Pancreas (tissue), 10 donors: ENCODE measurements at regions not wholly inside any gene's neighbourhood (a gene's known extent, or its start where the extent isn't known, plus 50 kb on each side); places are given as distances from the start of the nearest gene placed in this dataset.

Experiments used
- ATAC-seq, 4 donors: fragments of 200-7000 bp; cut with Tn5 transposase; one replicate each; pipeline versions ENCODE4 v1.8.0 to v1.9.1; 2020; ENCODE audit warnings: mild to moderate bottlenecking in 4 of 4, moderate library complexity in 4 of 4
- DNase-seq, 6 donors: peaks; one replicate each; pipeline ENCODE4 v3.0.0-alpha.2; 2020
- FAIRE-seq: peaks from 2 replicates; lab custom pipeline; 2012; peaks lifted over from hg19 to GRCh38; lab: Jason Lieb, UNC
- H3K27ac ChIP-seq, 4 donors: fragments of 200-600 bp; sonication (generic); 1 replicate in 3 of 4; 2 replicates in 1 of 4; pipeline versions ENCODE4 v1.5.0 to v1.8.0; 2020
- H3K27me3 ChIP-seq, 4 donors: fragments of 200-600 bp; one replicate each; pipeline ENCODE4 v1.8.0; 2021
- H3K36me3 ChIP-seq, 3 donors: fragments of 200-600 bp; sonication (generic) in 1 of 3; one replicate each; pipeline versions ENCODE4 v1.5.0 to v1.8.0; 2020 to 2021
- H3K4me1 ChIP-seq, 3 donors: fragments of 200-600 bp; one replicate each; pipeline ENCODE4 v1.8.0; 2021
- H3K4me3 ChIP-seq, 4 donors: fragments of 200-600 bp; sonication (generic) in 2 of 4; one replicate each; pipeline versions ENCODE4 v1.5.0 to v1.8.0; 2020 to 2021
- H3K9me3 ChIP-seq, 4 donors: fragments of 200-600 bp; one replicate each; pipeline ENCODE4 v1.8.0; 2021
- CTCF ChIP-seq, 4 donors: fragments of 200-600 bp; sonication (generic) in 3 of 4; IDR thresholded peaks; one replicate each; pipeline versions ENCODE4 v1.5.0 to v1.8.0; 2021; ENCODE audit warnings: antibody characterized with exemption in 4 of 4
- WGBS, 2 donors: extraction: QIAGEN DNeasy Blood & Tissue Kit; methylation state at CpG; one replicate each; pipeline ENCODE4 v1.1.7; 2013; 5-methylcytosine and 5-hydroxymethylcytosine counted together
- intact Hi-C, 3 donors: fragments of 100-400 bp; cut with DNase I; formaldehyde crosslinking; loops; one replicate each; pipeline versions ENCODE4 v1.11.1 to v1.14.2; 2022
- donor health status: healthy with polysubstance abuse.
- donor health status: DM: no; HTN: no; CAD: no; lungs with moderate emphysema.
- donor health status: DM: no; HTN: no; CAD: no.
- donor health status: control.
- donor health status: control.
- donor health status: Bipolar disorder and iron deficiency.
- donor health status: DM: yes; HTN: yes; CAD: no.
- donor health status: DM: no; HTN: no; CAD: no.
- donor health status: DM: no; HTN: no; CAD: no.
- donor health status: DM: yes; HTN: yes; CAD: no.

- ATAC-seq (no peak), DNase-seq (no peak), FAIRE-seq (no peak)
- Histone ChIP-seq H3K4me3 (no peak overlapping the region), H3K27me3 (no peaks in the 10 kb centered on the region), H3K4me1 (no peaks in the 10 kb centered on the region), H3K9me3 (no peaks in the 10 kb centered on the region), H3K36me3 (no peaks in the 10 kb centered on the region), H3K27ac (no peak overlapping the region)
- intact Hi-C loops = no loop called here
- WGBS, 2 donors = 45 to 71% methylated on average over 2 of the region's 2 CpGs
- TF ChIP-seq CTCF (IDR thresholded peaks at IDR 0.05) = no peak
Observed at GRCh38 chr2:117169036-117169765, 645.3 kb upstream of the DDX18 start.

- WGBS, 2 donors = 67 to 74% methylated on average over 1 of the region's 1 CpG
- Histone ChIP-seq H3K4me3 (no peak overlapping the region), H3K9me3 (no peaks in the 10 kb centered on the region), H3K36me3 (no peaks in the 10 kb centered on the region), H3K27me3 (no peaks in the 10 kb centered on the region), H3K4me1 (no peaks in the 10 kb centered on the region), H3K27ac (no peak overlapping the region)
- FAIRE-seq (no peak), ATAC-seq (no peak), DNase-seq (no peak)
- no peak for TF ChIP-seq CTCF (IDR thresholded peaks at IDR 0.05)
- intact Hi-C loops = no loop called here
Observed at GRCh38 chr2:117170897-117171296, 643.6 kb upstream of the DDX18 start.

- ATAC-seq = no peak
- Histone ChIP-seq H3K27me3 (no peaks in the 10 kb centered on the region), H3K9me3 (no peaks in the 10 kb centered on the region), H3K4me1 (no peaks in the 10 kb centered on the region), H3K4me3 (no peak overlapping the region), H3K27ac (no peak overlapping the region), H3K36me3 (no peaks in the 10 kb centered on the region)
- no peak for TF ChIP-seq CTCF (IDR thresholded peaks at IDR 0.05)
- 74 to 86% methylated on average over 3 of the region's 3 CpGs for WGBS, 2 donors
- no peak for FAIRE-seq
- no peak for DNase-seq
- intact Hi-C loops = no loop called here
Observed at GRCh38 chr2:117179405-117179804, 635.1 kb upstream of the DDX18 start.

- TF ChIP-seq CTCF (IDR thresholded peaks at IDR 0.05) = no peak
- DNase-seq (no peak), FAIRE-seq (no peak), ATAC-seq (no peak)
- intact Hi-C loops = no loop called here
- Histone ChIP-seq H3K4me3 (no peak overlapping the region), H3K4me1 (no peaks in the 10 kb centered on the region), H3K27me3 (no peaks in the 10 kb centered on the region), H3K27ac (no peak overlapping the region), H3K36me3 (no peaks in the 10 kb centered on the region), H3K9me3 (no peaks in the 10 kb centered on the region)
- WGBS, 2 donors = 63 to 71% methylated on average over 6 of the region's 6 CpGs
Observed at GRCh38 chr2:117190856-117191559, 623.5 kb upstream of the DDX18 start.

GRCh38 chr2:117195381-117195780, 619.1 kb upstream of the DDX18 start:
- no peak for ATAC-seq
- Histone ChIP-seq H3K9me3 (no peaks in the 10 kb centered on the region), H3K4me1 (no peaks in the 10 kb centered on the region), H3K27me3 (no peaks in the 10 kb centered on the region), H3K27ac (no peak overlapping the region), H3K4me3 (no peak overlapping the region), H3K36me3 (no peaks in the 10 kb centered on the region)
- WGBS, 2 donors = 80 to 87% methylated on average over 4 of the region's 4 CpGs
- no peak for DNase-seq
- TF ChIP-seq CTCF (IDR thresholded peaks at IDR 0.05) = no peak
- intact Hi-C loops = no loop called here
- no peak for FAIRE-seq
